Right forelimb (tissue), 1 donor: ENCODE measurements at regions not wholly inside any gene's neighbourhood (a gene's known extent, or its start where the extent isn't known, plus 50 kb on each side); places are given as distances from the start of the nearest gene placed in this dataset.

Experiments
- DNase-seq: peaks from one replicate; pipeline ENCODE4 v3.0.0-alpha.2; 2018

DNA sequence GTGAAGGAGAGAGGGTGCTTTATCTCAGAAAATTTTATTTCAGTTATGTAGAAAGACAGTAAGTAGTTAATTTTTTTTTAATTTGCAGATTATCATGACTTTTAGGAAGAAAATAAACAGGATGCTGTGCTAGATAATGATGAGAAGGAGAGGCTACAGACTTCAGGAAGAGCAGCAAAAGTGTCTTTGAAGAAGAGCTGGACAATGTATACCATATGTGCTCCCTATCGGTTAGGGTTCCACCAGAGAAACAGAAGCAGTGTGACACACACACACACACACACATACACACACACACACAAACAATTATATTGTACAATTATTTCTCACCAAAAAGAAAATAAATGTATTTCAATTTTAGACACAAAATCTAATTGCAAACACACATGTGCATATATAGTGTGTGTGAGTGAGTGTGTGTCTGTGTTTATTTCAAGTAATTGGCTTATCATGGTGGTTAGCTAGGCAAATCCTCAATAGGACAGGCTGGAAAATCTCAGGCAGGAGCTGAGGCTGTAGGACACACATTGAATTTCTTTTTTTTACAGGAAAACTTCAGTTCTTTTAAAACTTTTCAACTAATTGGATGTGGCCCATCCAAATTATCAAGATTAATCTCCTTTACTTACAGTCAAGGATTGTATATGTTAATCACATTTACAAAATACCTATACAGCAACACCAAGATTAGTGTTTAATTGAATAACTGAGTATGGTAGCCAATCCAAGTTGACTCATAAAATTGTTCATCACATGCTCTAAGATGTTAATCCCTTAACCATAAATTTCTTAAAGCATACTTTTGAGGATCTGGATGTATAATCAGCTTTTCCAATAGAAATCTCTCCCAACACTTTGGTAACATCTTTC, 235.8 kb upstream of the DCN start:
- DNase-seq, result no peak

DNA sequence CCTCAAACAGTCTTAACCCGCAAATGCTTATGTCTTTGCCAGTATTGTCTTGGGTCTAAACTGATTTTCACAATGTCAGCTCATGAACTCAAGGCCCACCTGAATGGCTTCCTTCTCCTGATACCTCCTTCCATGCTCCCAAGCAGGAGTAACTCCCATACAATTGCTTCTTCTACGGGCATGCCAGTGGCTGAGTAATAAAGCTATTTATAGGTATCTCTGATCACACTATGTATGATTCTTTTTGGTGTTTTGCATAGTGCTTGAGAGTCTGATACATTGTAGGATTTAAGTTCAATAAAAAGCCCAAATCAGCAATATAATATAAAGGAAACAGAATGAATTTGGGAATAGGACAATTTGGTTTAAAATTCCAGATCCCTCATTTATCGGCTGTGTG, 235.0 kb upstream of the DCN start:
- no peak for DNase-seq

DNA sequence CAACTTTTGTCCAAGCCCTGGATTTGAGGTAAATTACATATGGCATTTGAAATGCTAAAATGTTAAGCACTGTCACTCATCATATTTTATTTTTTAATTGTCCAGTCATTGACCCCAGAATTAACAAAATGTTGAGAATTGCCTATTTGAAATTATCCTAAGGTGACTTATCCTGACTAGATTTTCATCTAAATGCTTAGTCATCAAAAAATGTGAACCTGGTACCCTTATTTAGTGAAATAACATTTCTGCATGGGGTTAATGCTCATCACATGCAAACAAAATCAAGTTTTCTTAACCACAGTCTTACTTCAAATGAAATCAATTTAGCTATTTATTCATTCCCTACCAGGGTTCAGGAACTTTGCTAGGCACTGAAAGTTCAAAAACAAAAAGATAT, 232.0 kb upstream of the DCN start:
- DNase-seq, result no peak

DNA sequence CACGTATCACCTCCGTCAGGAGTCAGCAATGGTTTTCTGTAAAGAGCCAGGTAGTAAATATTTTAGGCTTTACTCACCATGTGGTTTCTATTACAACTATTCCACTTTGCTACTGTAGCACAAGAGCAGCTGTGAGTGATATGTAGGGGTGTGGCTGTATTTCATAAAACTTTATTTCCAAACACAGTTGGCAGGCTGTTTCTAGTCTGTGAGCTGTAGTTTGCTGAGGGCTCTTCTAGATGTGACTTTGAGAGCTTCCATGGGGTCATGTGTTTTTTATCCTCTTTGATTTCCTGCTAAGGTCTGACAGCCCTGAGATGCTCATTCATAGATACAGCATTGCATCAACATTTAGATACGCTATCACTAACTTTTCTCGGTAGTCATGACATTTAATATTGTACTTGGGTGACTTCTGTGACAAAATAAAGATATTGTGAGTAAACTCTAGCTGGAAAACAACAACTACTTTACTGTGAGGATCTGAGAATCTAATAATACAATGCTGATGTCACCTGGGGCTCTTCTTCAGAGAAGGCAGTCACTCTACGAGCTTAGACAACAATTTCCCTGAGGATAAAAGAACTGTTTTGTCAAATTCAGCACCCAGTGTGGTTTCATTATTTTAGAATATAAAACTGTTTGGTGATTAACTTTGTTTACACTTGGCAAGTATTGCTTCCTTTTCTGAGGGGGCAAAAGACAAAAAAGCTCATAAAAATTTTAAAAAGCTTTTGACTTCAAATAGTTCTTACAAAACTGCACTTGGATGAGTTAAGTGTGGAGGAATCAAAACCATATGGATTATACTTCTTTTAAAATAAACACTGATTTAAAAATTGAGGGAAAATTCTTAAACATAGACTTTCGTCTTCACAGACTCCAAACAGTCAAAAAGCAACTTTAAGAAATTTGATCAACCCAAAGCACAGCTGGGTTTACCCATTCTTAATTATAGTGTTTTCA, 231.2 kb upstream of the DCN start:
- DNase-seq, result no peak

DNA sequence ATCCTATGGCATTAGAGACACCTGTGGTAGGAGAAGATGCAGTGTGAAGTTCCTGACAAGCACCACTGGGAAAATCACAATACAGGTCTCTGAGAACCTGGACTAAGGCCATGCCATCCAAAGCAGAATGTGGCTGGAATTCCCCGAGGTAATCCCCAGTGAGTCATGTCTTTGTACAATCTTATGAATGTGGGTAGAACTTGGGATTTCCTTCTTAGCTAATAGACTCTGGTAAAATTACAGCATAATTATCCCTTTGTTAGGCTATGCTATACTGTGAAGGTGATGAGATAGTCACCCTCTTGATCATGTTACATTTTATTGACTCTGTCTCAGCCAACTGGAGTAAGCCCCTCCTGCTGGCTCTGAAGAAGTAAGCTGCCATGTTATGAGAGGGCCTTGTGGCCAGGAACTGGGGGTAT, 224.3 kb upstream of the DCN start:
- DNase-seq, result no peak

DNA sequence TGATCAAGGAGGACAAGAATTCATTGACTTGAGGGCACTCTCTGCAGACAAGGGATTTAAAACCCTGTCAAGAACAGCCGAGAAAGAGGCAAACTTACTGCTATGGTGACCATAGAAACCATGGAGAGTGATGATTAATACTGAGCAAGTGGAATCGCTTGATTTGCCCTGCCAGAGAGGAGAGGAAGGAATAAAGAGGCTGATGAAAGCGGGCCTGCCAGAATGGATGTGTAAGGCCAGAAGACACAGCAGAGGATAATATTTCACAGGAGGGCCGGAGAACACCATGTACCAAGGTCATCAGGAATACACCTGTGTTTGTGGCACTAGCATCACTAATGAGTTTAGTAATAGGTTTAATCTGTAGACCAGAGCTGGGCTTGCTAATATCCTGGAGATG, 221.8 kb upstream of the DCN start:
- no peak for DNase-seq

DNA sequence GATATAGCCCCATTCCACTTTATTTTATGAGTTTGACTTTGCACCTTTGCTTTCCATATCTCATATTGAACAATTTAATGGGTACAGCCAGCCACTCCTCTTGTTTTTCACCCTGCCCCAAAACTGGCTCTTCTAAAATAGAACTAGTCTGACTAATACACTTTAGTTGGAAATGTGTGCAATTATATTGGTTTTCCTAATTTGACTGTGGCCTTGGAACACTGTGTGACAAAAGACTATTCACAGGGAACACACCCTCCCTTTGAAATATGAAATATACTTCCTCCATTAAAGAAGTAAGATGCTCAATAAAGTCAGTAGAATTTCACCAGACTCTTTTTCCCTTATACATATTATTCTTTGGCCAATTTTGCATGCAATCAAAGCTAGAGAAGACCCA, 218.6 kb upstream of the DCN start:
- DNase-seq, result no peak

DNA sequence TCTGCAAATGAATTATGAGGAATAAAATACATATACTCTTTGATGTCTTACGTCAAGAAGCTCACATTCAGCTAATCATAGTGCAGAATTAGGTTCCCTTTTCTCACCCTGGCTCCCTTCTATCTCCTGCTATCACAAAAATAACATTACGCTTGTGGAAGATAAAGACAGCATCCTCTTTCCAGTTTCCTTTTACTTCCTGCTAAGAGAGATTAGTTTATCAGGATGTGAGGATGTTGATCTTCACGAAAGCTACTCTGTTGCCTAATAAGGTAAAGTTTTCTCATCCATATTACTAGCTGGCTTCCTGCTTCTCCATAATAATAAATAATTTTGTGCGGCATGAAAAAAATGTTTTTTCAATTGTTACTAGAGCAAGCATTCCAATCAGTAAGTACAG, 217.7 kb upstream of the DCN start:
- no peak for DNase-seq

DNA sequence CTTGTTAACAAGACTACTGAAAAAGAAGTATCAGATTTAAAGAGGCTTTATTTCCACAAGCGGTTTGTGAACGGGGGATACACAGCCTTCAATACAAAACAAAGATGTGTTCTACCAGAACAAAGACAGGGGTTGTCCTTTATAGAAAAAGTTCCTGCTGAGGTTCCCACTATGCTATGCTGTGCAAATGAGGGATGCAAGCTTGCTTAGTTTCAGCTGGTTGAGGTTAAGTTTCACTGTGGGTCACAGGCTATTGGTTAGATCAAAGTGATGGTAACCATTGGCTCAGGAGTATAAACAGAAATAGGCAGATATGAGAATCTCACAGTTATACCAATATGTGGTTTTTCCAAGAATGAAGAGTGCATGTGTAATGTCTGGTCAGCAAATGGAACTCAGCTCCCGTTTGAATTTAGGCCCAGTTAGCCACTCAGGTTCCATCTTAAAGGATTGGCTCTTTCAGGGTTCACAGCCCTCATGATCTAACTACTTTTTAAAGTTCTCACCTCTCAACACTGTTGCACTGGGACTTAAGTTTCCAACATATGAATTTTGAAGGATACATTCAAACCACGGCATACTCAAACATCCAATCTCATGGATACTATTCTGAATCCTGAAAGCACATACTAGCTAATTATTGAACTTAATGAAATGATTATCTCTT, 215.4 kb upstream of the DCN start:
- DNase-seq, result no peak

DNA sequence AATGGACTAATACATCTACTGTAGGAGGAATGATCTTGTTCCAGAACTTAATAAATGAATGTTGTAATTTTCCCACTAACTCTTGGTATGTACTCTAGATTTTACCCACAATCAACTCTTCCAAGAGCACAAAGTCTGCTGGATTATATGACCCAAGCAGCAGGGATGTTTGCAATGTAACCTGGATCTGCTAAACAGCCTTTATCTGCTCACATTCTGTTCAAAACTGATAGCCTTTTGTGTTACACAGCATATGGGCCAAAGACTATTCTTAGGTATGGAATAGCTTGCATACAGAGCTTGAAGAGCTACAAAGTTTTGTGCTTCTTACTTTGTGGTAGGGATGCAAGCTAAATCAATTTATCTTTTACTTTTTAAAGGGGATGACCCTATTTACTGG, 213.7 kb upstream of the DCN start:
- no peak for DNase-seq

DNA sequence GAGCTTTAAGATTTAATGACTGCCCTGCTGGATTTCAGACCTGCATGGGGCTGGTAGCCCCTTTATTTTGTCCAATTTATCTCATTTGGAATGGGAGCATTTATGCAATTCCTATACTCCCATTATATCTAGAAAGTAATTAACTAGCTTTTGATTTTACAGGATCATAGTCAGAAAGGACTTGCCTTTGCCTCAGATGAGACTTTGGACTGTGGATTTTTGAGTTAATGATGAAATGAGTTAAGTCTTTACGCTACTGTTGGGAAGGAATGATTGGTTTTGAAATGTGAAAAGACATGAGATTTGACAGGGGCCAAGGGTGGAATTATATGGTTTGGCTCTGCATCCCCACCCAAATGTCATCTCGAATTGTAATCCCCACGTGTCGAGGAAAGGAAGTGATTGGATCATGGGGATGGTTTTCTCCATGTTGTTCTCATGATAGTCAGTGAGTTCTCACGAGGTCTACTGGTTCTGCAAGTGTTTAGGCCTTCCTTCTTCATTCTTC, 213.1 kb upstream of the DCN start:
- no peak for DNase-seq

DNA sequence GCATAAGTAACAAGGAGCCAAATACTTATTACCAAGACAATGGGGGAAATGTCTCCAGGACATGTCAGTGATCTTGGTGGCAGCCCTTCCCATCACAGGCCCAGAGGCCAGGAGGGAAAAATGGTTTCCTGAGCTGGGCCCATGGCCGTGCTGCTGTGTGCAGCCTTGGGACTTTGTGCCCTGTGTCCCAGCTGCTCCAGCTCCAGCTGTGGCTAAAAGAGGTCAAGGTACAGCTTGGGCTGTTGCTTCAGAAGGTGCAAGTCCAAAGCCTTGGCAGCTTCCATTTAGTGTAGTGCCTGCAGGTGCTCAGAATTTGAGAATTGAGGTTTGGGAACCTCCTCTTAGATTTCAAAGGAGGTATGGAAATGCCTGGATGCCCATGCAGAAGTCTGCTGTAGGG, 212.3 kb upstream of the DCN start:
- no peak for DNase-seq

DNA sequence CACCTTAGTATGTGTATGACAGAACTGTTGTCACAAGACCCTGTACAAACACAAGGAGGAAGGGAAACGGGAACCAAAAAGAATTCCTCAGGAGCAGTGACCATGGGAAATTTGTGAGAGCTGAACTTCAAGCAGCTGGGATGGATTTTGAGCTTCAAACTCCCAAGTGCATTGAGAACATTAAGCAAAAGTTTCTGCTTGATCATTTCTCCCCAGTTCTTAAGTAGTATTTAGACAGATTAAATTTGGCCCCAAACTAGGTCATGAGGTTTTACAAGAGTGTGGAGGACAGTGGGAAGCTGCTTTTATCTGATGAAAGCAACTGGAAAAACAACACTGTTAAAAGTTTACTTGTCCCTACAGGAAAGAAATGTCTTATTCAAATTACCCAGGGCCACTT, 206.0 kb upstream of the DCN start:
- DNase-seq, result no peak

DNA sequence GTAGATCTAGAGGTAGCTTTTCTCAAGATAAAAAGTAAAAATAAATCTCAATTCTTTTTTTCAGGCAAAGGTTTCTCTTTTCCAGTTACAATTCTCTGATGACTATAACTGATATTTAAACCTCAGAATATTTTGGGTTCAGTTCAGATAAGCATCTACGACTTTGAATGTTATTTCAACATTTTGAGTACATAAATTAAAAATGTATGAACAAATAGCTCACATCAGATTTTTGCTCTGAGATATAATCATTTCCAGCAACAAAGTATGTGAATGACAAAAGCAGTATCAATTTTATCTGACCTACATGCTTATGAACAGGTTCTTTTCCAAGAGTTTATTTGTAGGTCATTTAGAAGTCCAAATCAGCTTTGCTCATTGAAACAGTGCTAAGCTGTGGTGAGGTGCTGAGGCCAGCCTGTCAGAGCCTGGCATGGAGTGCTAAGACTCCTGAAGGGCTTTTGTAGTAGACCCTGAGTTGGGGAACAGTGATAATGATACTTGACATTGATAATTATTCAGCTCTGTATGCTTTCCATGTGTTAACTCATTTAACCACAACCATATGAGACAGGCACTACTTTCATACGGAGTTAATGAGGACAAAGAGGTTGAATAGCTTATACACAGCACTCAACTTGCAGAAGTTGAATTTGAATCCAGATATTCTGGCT, 205.0 kb upstream of the DCN start:
- DNase-seq, result no peak

DNA sequence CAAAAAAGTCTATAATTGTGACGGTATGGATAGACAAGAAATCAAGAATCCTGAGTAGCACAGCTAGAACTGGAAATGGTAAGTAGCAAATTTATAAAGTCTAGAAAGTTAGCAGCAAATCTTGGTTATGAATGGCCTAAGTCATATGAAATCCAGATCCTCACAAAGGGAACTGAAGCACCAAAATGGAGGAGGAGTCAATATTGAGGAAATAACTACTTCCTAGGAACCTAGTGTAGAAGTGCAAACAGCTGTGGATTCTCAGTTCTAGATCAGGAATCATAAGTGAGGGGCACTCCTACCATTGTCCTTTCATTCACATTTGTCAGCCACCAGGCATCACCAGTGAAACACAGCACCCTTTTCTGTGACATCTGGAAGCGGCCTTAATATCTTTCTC, 202.2 kb upstream of the DCN start:
- DNase-seq, result no peak

DNA sequence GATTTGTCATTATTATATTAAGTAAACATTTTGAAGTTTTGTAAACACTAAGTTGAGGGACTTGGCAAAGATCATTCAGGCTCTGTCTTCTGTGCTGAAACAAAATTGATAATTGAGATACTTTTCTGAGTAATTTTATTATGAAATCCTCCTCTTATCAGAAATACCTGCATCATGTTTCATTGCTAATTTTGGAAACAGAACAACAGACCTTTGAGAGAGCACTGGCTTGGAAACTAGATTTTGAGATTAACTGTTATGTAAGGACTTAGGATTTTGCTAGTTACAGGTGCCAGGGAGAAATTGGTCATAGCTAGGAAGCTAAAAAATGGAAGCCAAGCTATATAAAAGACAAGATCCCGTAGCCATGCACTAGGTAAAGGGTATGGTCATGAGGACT, 201.7 kb upstream of the DCN start:
- no peak for DNase-seq

DNA sequence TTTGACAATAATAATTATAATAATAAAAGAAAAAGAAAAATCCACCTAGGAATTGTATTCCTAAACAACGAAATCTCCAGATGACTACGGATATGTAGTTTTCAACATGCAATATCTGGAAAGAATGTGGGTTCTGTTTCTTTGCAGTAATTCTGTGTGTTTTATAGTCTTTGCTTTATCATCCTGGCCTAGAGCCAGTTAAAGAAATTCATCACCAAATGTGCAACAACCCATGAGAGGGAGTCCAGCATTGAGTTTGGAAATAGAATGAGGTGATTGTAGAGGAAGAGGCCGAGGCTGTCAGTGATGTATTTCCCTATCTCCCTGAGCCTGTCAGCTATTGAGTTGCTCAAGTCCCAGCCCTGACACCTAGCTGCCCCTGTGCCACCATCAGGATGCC, 200.5 kb upstream of the DCN start:
- no peak for DNase-seq

DNA sequence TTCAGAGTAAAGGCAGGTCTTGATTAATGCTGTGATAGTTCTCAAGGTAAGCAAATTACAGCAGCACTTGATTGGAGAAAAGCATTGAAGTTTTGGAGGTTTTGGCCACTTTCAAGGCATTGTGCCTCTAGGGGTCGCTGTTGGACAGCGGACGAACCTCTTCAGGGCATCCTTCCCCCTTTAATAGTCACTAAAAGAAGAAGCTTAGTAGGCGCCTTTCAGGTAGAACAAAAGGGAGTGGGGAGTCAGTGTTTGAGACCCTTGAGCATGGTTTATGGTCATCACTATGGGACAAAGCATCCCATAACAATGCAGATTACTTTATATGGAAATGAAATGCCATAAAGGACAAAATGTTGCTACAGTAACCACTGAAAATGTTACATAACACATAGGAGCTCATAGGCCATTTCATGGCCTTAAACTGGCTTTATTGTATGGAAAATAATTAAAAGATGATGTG, 199.5 kb upstream of the DCN start:
- peak; percentile 92 for DNase-seq

DNA sequence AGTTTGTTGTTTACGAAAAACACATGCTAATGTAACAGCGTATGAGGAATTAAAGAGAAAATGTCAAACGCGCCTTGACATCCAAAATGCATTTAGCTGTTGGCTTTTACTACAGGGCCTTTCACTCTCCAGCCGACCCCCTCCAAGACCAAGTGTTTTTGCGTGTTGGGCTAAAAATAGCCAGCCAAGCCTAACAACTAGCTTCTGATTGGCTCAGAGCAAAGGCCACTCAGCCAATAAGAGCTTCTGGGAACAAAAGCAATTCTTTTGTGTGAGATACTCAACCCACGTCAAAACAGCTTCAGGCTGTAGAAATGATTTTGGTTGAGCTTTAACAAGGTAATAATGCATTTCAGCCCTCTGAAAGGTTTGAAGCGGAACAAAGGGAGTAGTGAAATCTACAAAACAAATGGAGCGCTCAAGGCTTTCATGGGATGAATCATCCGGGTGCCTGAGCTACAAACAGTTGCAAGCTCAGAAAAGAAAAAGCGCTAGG, 198.7 kb upstream of the DCN start:
- DNase-seq, result peak; percentile 82

DNA sequence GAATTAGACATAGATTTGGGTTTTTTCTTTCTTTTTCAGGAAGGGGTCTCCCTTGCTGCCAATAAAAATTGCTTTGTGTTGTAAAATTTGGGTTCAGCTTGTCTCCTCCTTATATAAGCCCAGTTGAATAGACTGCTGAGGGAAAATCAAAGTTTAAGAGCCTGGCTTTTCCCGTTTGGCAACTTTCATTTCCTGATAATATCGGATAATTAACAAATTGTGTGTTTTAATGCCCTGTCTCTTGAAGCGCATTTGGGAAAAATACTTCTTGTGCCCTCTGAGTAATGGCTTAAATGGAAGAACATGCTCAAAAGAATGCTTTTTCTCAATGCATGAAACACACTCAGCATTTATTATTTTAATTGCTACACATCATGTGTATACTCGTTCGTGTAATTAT, 198.0 kb upstream of the DCN start:
- no peak for DNase-seq

DNA sequence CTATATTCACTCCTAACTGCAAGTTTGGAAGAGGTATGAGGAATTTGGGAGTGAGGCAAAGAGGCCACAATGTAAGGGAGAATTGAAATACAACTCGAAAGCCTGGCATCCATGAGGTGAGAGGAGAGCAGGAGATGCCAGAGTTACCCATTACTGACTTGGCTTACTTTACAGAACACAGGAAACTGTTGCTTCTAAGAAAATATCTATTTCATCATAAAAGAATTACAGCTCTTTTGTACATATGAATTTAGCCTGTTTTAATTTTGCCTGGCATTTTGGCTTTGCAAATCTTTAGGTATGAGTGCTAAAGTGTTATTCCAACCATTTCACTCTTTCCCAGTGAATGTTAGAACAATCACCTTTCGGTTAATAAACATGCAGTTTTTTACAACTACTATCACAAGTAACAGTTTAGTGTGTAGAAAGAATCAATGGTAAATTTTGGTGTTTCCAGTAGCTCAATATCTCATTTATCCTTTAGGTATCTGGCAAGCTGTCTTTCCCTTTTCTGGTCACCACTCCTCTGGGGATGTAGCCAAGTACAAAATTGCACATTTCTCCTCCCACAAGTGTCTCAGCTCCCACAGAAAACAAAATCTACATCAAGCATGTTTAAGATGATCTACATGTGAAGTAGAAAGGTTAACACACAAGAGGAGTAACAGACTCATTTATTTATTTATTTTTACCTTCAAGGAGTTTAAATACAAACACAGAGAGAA, 196.6 kb upstream of the DCN start:
- no peak for DNase-seq

DNA sequence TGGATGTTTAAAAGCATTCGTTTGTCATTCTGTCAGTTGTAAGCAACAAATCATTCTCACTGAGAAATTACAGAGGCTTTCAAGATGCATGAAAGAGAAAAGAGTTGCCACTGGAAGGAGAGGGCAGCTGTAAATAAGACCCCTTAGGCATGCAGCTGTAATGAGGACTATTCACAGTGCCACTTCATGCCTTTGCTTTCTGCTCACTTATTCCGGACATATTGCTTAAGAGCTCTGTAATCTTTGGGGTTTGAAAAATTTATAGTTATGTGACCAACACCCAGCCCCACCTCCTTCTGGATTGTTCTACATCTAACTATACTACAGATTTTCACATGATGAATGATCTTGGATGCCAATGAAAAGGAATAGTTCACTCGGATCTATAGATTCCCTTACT, 194.8 kb upstream of the DCN start:
- DNase-seq, result no peak
